ENCODE measurements at regions not wholly inside any gene's neighbourhood (a gene's known extent, or its start where the extent isn't known, plus 50 kb on each side); places are given as distances from the start of the nearest gene placed in this dataset.

- DNase-seq (peak in 2 of 3 donors; percentile 17 to 19), ATAC-seq (no peak)
- no peak for TF ChIP-seq POLR2A (IDR thresholded peaks at IDR 0.05)
- TF ChIP-seq, protein P1, sequence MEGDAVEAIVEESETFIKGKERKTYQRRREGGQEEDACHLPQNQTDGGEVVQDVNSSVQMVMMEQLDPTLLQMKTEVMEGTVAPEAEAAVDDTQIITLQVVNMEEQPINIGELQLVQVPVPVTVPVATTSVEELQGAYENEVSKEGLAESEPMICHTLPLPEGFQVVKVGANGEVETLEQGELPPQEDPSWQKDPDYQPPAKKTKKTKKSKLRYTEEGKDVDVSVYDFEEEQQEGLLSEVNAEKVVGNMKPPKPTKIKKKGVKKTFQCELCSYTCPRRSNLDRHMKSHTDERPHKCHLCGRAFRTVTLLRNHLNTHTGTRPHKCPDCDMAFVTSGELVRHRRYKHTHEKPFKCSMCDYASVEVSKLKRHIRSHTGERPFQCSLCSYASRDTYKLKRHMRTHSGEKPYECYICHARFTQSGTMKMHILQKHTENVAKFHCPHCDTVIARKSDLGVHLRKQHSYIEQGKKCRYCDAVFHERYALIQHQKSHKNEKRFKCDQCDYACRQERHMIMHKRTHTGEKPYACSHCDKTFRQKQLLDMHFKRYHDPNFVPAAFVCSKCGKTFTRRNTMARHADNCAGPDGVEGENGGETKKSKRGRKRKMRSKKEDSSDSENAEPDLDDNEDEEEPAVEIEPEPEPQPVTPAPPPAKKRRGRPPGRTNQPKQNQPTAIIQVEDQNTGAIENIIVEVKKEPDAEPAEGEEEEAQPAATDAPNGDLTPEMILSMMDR (IDR thresholded peaks at IDR 0.05): no peak
- Histone ChIP-seq H3K27ac (no peak overlapping the region), H3K9me3 (no peaks in the 10 kb centered on the region), H3K4me1 (no peaks in the 10 kb centered on the region), H3K36me3 (no peaks in the 10 kb centered on the region), H3K4me3 (no peak overlapping the region), H3K27me3 (no peaks in the 10 kb centered on the region)
- WGBS (ENCODE audit: insufficient coverage, low coverage, low lambda C conversion rate, missing lambda C conversion rate): 69% methylated on average over 3 of the region's 7 CpGs
- intact Hi-C loops (cut with DNase I): no loop called here
Measured at GRCh38 chr9:135033487-135033886, 54.0 kb upstream of the OLFM1 start.

GRCh38 chr9:135034106-135034505, 53.4 kb upstream of the OLFM1 start:
- ATAC-seq (no peak), DNase-seq (peak in 1 of 3 donors; percentile 24)
- Histone ChIP-seq H3K27me3 (no peaks in the 10 kb centered on the region), H3K9me3 (no peaks in the 10 kb centered on the region), H3K4me3 (no peak overlapping the region), H3K27ac (no peak overlapping the region), H3K36me3 (no peaks in the 10 kb centered on the region), H3K4me1 (no peaks in the 10 kb centered on the region)
- intact Hi-C loops (cut with DNase I): no loop called here
- WGBS (ENCODE audit: insufficient coverage, low coverage, low lambda C conversion rate, missing lambda C conversion rate): 81% methylated on average over 17 of the region's 17 CpGs
- no peak for TF ChIP-seq POLR2A (IDR thresholded peaks at IDR 0.05)

GRCh38 chr9:135035781-135036760, 51.4 kb upstream of the OLFM1 start:
- H3K27me3 ChIP-seq: no peaks in the 10 kb centered on the region
- H3K4me1 ChIP-seq: no peaks in the 10 kb centered on the region
- H3K36me3 ChIP-seq: no peaks in the 10 kb centered on the region
- H3K9me3 ChIP-seq: no peaks in the 10 kb centered on the region
- no peak for ATAC-seq
- intact Hi-C loops (cut with DNase I): no loop called here
- H3K4me3 ChIP-seq: no peak overlapping the region
- peak in 2 of 3 donors; percentile 21 to 25 for DNase-seq
- WGBS (ENCODE audit: insufficient coverage, low coverage, low lambda C conversion rate, missing lambda C conversion rate): 67% methylated on average over 13 of the region's 14 CpGs
- TF ChIP-seq POLR2A (IDR thresholded peaks at IDR 0.05): no peak
- TF ChIP-seq, protein P1 (IDR thresholded peaks at IDR 0.05): no peak
- no peak overlapping the region for H3K27ac ChIP-seq

- DNase-seq: peak in 1 of 3 donors; percentile 3
- Histone ChIP-seq H3K4me3 (no peak overlapping the region), H3K9me3 (no peaks in the 10 kb centered on the region), H3K36me3 (no peaks in the 10 kb centered on the region), H3K4me1 (no peaks in the 10 kb centered on the region), H3K27ac (no peak overlapping the region), H3K27me3 (no peaks in the 10 kb centered on the region)
- intact Hi-C loops (cut with DNase I): no loop called here
- no peak for TF ChIP-seq POLR2A (IDR thresholded peaks at IDR 0.05)
- TF ChIP-seq, protein P1 (IDR thresholded peaks at IDR 0.05): no peak
- 33% methylated on average over 1 of the region's 9 CpGs for WGBS (ENCODE audit: insufficient coverage, low coverage, low lambda C conversion rate, missing lambda C conversion rate)
- ATAC-seq: no peak
Measured at GRCh38 chr9:135036861-135037465, 50.5 kb upstream of the OLFM1 start.
